ENCODE measurements at regions not wholly inside any gene's neighbourhood (a gene's known extent, or its start where the extent isn't known, plus 50 kb on each side); places are given as distances from the start of the nearest gene placed in this dataset.

- TF ChIP-seq SP1 (IDR thresholded peaks at IDR 0.05), result no peak
- no peak for TF ChIP-seq ARNT (IDR thresholded peaks at IDR 0.05)
- no peak for TF ChIP-seq TARDBP (IDR thresholded peaks at IDR 0.05)
- no peak for TF ChIP-seq FOXM1 (IDR thresholded peaks at IDR 0.05; ENCODE audit: borderline replicate concordance)
- TF ChIP-seq BHLHE40 (IDR thresholded peaks at IDR 0.05; ENCODE audit: borderline replicate concordance), result no peak
- TF ChIP-seq SUZ12 (IDR thresholded peaks at IDR 0.05), result no peak
- TF ChIP-seq FOXK2 (IDR thresholded peaks at IDR 0.05), result no peak
- TF ChIP-seq ELF4 (IDR thresholded peaks at IDR 0.05), result no peak
- no peak for TF ChIP-seq L3MBTL2 (conservative IDR thresholded peaks at IDR 0.05)
- no peak for TF ChIP-seq ZNF384 (IDR thresholded peaks at IDR 0.05)
- no peak for TF ChIP-seq CTBP1 (IDR thresholded peaks at IDR 0.05; ENCODE audit: borderline replicate concordance)
- no peak for TF ChIP-seq PKNOX1 (IDR thresholded peaks at IDR 0.05)
- TF ChIP-seq NFRKB (IDR thresholded peaks at IDR 0.05), result no peak
Measured at GRCh38 chr7:46613116-46613515, 692.0 kb upstream of the IGFBP3 start.

Measured in HEK293T (cell line).